Activated CD4-positive, alpha-beta T cell treated with anti-CD3 and anti-CD28 coated beads for 36 hours (primary cell): ENCODE measurements at regions not wholly inside any gene's neighbourhood (a gene's known extent, or its start where the extent isn't known, plus 50 kb on each side); places are given as distances from the start of the nearest gene placed in this dataset.
"Not testable (repeated sequence)": the region's sequence is repeated elsewhere in the genome, so short reads cannot be mapped to it uniquely, and the experiment has no call there.

Experiments
- ATAC-seq: fragments of 200-7000 bp; cut with Tn5 transposase; one replicate; pipeline ENCODE4 v1.10.0; 2021; ENCODE audit warnings: mild to moderate bottlenecking, moderate library complexity
- CTCF ChIA-PET: fragments of 350-600 bp; sonication (Branson Sonifier 250); formaldehyde crosslinking; loops from one replicate; lab custom pipeline; 2021; ENCODE audit warnings: antibody characterized with exemption; lab: Charles Lee
- POLR2A ChIA-PET: fragments of 350-600 bp; sonication (Branson Sonifier 250); formaldehyde crosslinking; loops from one replicate; lab custom pipeline; 2021; ENCODE audit warnings: antibody characterized with exemption, inconsistent platforms; lab: Charles Lee
- DNase-seq: peaks from one replicate; pipeline ENCODE4 v3.0.0-alpha.2; 2020
- H3K27ac Mint-ChIP-seq: one replicate; pipeline ENCODE4 v1.8.0; 2021; ENCODE audit warnings: mixed read lengths
- H3K27me3 Mint-ChIP-seq: one replicate; pipeline ENCODE4 v1.8.0; 2021; ENCODE audit warnings: mixed read lengths
- H3K36me3 Mint-ChIP-seq: one replicate; pipeline ENCODE4 v1.8.0; 2021; ENCODE audit warnings: low read depth, mixed read lengths
- H3K4me1 Mint-ChIP-seq: one replicate; pipeline ENCODE4 v1.8.0; 2021; ENCODE audit warnings: mixed read lengths
- H3K4me3 Mint-ChIP-seq: one replicate; pipeline ENCODE4 v1.8.0; 2021; ENCODE audit warnings: mild to moderate bottlenecking, moderate library complexity, mixed read lengths
- H3K9me3 Mint-ChIP-seq: one replicate; pipeline ENCODE4 v1.8.0; 2021; ENCODE audit warnings: low read depth, mixed read lengths
- intact Hi-C, 2 experiments: fragments of 100-400 bp; cut with DNase I in 1 of 2; cut with micrococcal nuclease in 1 of 2; formaldehyde crosslinking; loops; one replicate each; pipeline versions ENCODE4 v1.14.2 to v1.15.1; 2022 to 2024; cut with DNase I, micrococcal nuclease

- Mint-ChIP-seq H3K9me3 (no peaks in the 10 kb centered on the region), H3K27me3 (no peaks in the 10 kb centered on the region), H3K27ac (no peak overlapping the region), H3K4me1 (peaks cover 52% of the 10 kb centered on the region), H3K4me3 (no peak overlapping the region), H3K36me3 (peaks cover 2% of the 10 kb centered on the region)
- ChIA-PET POLR2A (interaction anchor here (0.6 to 1.6 kb wide), 2 partner anchors 9 to 87 kb away, joined by 3 to 9 read pairs; partner anchors contain the start of gene SLC39A10), CTCF (interaction anchor here (0.6 to 1.9 kb wide), 6 partner anchors 17 to 508 kb away, joined by 3 to 5 read pairs (median 3); no protein-coding TSS in a partner anchor)
- no peak for DNase-seq
- intact Hi-C loops, result no loop called here
- no peak for ATAC-seq
Observed at GRCh38 chr2:195570329-195570728, 86.7 kb upstream of the SLC39A10 start.

DNA sequence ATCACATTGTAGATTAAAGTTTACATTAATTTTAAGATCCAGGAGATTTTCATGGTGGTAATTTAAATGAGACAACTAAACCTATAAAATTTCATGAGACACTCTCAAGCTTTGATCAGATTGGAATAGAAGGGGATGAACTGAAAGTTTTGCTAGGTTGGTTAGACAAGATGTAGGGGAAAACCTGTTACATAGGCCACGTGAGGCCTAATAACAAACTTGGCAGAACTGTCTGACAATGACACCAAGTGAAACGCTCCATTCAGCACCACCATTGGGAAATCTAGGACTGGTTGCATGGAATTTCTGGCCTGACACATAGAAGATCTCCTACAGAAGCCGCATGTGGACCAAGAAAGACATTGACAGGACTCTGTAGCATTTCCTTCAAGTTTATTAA is 87.8 kb upstream of the SLC39A10 start:
- intact Hi-C loops, result loop anchor here in 1 of 2 experiments (10.0 kb wide), 1 partner anchor 596 kb away; no protein-coding TSS in a partner anchor
- ChIA-PET POLR2A (no interaction called here), CTCF (interaction anchor here (0.6 to 1.9 kb wide), 2 partner anchors 56 to 91 kb away, joined by 3 to 5 read pairs; no protein-coding TSS in a partner anchor)
- H3K4me3 Mint-ChIP-seq, result no peak overlapping the region
- DNase-seq (no peak), ATAC-seq (no peak)
- no peaks in the 10 kb centered on the region for H3K27me3 Mint-ChIP-seq
- H3K9me3 Mint-ChIP-seq, result no peaks in the 10 kb centered on the region
- peak overlapping the region; percentile 31 for H3K27ac Mint-ChIP-seq
- peaks cover 2% of the 10 kb centered on the region for H3K36me3 Mint-ChIP-seq
- peaks cover 52% of the 10 kb centered on the region for H3K4me1 Mint-ChIP-seq

- Mint-ChIP-seq H3K27ac (peak overlapping the region; percentile 90), H3K4me1 (peaks cover 58% of the 10 kb centered on the region), H3K4me3 (peak overlapping the region; percentile 30)
- H3K36me3 Mint-ChIP-seq, H3K9me3 Mint-ChIP-seq, ATAC-seq, H3K27me3 Mint-ChIP-seq: not testable (repeated sequence)
- DNase-seq, result peak; percentile 31
- POLR2A ChIA-PET, result interaction anchor here (0.7 to 2.6 kb wide), 4 partner anchors 20 to 92 kb away, joined by 3 to 11 read pairs (median 6); partner anchors contain the start of gene SLC39A10
- intact Hi-C loops, result loop anchor here (1.0 to 10.0 kb wide), 12 partner anchors 12 to 678 kb away; partner anchors contain the start of genes DNAH7 (in 1 of the 2), SLC39A10 (in 1 of the 2) and STK17B (in 1 of the 2)
- CTCF ChIA-PET, result interaction anchor here (0.5 to 3.3 kb wide), 4 partner anchors 31 to 101 kb away, joined by 3 to 12 read pairs (median 4); no protein-coding TSS in a partner anchor
Observed at GRCh38 chr2:195564625-195565135, 92.3 kb upstream of the SLC39A10 start.

- DNase-seq, result peak; percentile 69
- no peaks in the 10 kb centered on the region for H3K27me3 Mint-ChIP-seq
- POLR2A ChIA-PET, result interaction anchor here (0.6 to 2.6 kb wide), 4 partner anchors 20 to 93 kb away, joined by 3 to 11 read pairs (median 4); partner anchors contain the start of gene SLC39A10
- intact Hi-C loops, result loop anchor here (1.0 to 10.0 kb wide), 12 partner anchors 12 to 678 kb away; partner anchors contain the start of genes DNAH7 (in 1 of the 2), SLC39A10 (in 1 of the 2) and STK17B (in 1 of the 2)
- H3K36me3 Mint-ChIP-seq, result peaks cover 13% of the 10 kb centered on the region
- CTCF ChIA-PET, result interaction anchor here (0.5 to 3.3 kb wide), 4 partner anchors 30 to 1073 kb away, joined by 3 to 12 read pairs (median 3); no protein-coding TSS in a partner anchor
- peaks cover 5% of the 10 kb centered on the region for H3K9me3 Mint-ChIP-seq
- peak; percentile 71 for ATAC-seq
- H3K4me3 Mint-ChIP-seq, result peak overlapping the region; percentile 46
- H3K4me1 Mint-ChIP-seq, result peaks cover 59% of the 10 kb centered on the region
- peak overlapping the region; percentile 89 for H3K27ac Mint-ChIP-seq
Observed at GRCh38 chr2:195563857-195564512, 93.0 kb upstream of the SLC39A10 start.

GRCh38 chr2:195562570-195563566 is 94.2 kb upstream of the SLC39A10 start:
- Mint-ChIP-seq H3K36me3 (peaks cover 19% of the 10 kb centered on the region), H3K4me1 (peaks cover 67% of the 10 kb centered on the region), H3K27ac (peak overlapping the region; percentile 97), H3K27me3 (no peaks in the 10 kb centered on the region), H3K4me3 (peak overlapping the region; percentile 63), H3K9me3 (peaks cover 11% of the 10 kb centered on the region)
- CTCF ChIA-PET, result interaction anchor here (0.7 to 2.7 kb wide), 3 partner anchors 19 to 619 kb away, joined by 3 to 15 read pairs (median 3); no protein-coding TSS in a partner anchor
- POLR2A ChIA-PET, result interaction anchor here (0.6 to 4.2 kb wide), 6 partner anchors 13 to 97 kb away, joined by 3 to 44 read pairs (median 4); partner anchors contain the start of gene SLC39A10
- DNase-seq, result peak; percentile 63
- ATAC-seq, result no peak
- intact Hi-C loops, result loop anchor here (5.0 to 10.0 kb wide), 5 partner anchors 201 to 679 kb away; partner anchors contain the start of gene STK17B (in 1 of the 2)

GRCh38 chr2:195561116-195561921 is 95.7 kb upstream of the SLC39A10 start:
- CTCF ChIA-PET, result interaction anchor here (0.6 to 2.8 kb wide), 7 partner anchors 17 to 673 kb away, joined by 3 to 17 read pairs (median 3); partner anchors contain the start of gene SLC39A10
- ATAC-seq (no peak), DNase-seq (no peak)
- Mint-ChIP-seq H3K27ac (peak overlapping the region; percentile 97), H3K4me3 (peak overlapping the region; percentile 63), H3K27me3 (no peaks in the 10 kb centered on the region), H3K36me3 (peaks cover 20% of the 10 kb centered on the region), H3K4me1 (peaks cover 73% of the 10 kb centered on the region), H3K9me3 (peaks cover 11% of the 10 kb centered on the region)
- POLR2A ChIA-PET, result interaction anchor here (0.7 to 4.2 kb wide), 6 partner anchors 15 to 197 kb away, joined by 3 to 44 read pairs (median 4); partner anchors contain the start of gene SLC39A10
- intact Hi-C loops, result loop anchor here (5.0 to 10.0 kb wide), 5 partner anchors 199 to 681 kb away; partner anchors contain the start of gene STK17B (in 1 of the 2)

DNA sequence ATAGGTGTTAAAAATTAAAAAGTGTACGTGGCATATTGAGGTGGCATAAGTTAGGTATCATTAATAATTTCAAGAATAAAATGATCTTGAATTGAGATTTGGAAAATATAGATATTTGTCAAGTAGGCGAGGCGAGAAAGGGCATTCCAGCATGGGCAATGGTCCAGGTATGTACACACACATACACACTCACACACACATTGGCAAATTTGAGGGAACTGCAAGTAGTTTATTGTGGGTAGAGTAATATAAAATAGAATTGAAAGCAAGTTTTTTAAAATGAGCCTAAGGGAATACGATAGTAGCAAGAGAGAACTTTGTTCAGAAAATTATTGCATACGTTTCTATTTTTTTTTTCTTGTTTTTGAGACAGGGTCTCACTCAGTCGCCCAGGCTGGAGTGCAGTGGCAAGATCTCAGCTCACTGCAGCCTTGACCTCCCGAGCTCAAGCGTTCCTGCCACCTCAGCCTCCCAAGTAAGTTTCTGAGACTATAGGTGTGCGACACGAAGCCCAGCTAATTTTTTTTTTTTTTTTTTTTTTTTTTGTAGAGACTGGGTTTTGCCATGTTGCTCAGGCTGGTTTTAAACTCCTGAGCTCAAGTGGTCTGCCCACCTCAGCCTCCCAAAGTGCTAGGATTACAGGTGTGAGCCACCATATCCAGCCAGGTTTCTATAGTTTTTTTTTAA is 96.7 kb upstream of the SLC39A10 start:
- H3K4me3 Mint-ChIP-seq, result peak overlapping the region; percentile 63
- DNase-seq (no peak), ATAC-seq (no peak)
- H3K9me3 Mint-ChIP-seq, result peaks cover 11% of the 10 kb centered on the region
- ChIA-PET POLR2A (interaction anchor here (1.0 to 4.2 kb wide), 3 partner anchors 16 to 97 kb away, joined by 3 to 44 read pairs (median 14); partner anchors contain the start of gene SLC39A10), CTCF (interaction anchor here (0.6 to 2.8 kb wide), 8 partner anchors 16 to 674 kb away, joined by 3 to 17 read pairs (median 6); no protein-coding TSS in a partner anchor)
- H3K27me3 Mint-ChIP-seq, result no peaks in the 10 kb centered on the region
- H3K27ac Mint-ChIP-seq, result peak overlapping the region; percentile 97
- intact Hi-C loops, result loop anchor here (5.0 to 10.0 kb wide), 5 partner anchors 198 to 682 kb away; partner anchors contain the start of gene STK17B (in 1 of the 2)
- peaks cover 20% of the 10 kb centered on the region for H3K36me3 Mint-ChIP-seq
- H3K4me1 Mint-ChIP-seq, result peaks cover 74% of the 10 kb centered on the region

DNA sequence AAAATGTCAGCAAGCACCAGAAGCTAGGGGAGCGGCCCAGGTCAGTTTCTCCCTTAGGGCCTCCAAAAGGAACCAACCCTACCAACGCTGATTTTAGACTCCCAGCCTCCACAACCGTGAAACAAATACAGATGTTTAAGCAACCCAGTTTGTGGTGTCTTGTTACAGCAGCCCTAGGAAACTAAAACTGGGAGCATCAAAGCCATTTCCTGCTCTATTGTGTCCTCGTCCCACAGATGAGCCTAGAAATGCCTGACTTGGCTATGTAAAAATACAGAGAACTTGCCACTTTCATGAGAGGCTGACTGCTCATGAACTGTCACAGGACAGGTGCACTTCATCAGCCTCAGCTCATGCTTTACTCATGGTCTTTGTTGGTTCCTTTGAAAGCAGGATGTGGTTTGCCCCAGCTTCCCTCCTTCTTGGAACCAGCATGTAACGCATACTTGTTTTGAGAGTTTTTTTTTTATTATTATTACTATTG is 97.6 kb upstream of the SLC39A10 start:
- Mint-ChIP-seq H3K27ac (peak overlapping the region; percentile 97), H3K4me3 (peak overlapping the region; percentile 33), H3K27me3 (no peaks in the 10 kb centered on the region), H3K4me1 (peaks cover 67% of the 10 kb centered on the region), H3K36me3 (peaks cover 20% of the 10 kb centered on the region), H3K9me3 (peaks cover 11% of the 10 kb centered on the region)
- ATAC-seq (peak; percentile 72), DNase-seq (peak; percentile 88)
- intact Hi-C loops, result loop anchor here (1.0 kb wide), 4 partner anchors 15 to 101 kb away; no protein-coding TSS in a partner anchor
- POLR2A ChIA-PET, result interaction anchor here (0.6 to 4.2 kb wide), 8 partner anchors 12 to 527 kb away, joined by 3 to 44 read pairs (median 8); partner anchors contain the start of gene SLC39A10
- CTCF ChIA-PET, result interaction anchor here (1.6 to 2.8 kb wide), 4 partner anchors 16 to 101 kb away, joined by 4 to 17 read pairs (median 6); partner anchors contain the start of gene SLC39A10

DNA sequence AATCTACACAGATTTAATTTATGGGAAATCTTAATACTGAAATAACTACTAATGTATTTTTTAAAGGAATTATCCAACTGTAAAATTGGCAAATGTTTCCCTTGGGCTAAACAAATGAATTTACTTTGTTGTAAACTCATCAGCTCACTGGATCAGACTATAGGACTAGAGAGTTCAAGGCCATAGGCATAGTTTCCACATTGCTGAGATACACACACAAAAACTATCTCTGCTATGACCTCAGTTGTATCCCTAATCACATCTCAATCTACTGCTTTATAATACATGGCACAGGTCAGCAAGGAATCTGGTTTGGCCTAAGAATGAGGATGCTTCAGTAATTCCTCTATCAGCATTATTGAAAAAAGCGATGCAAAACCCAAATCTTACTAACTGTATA is 101.1 kb upstream of the SLC39A10 start:
- Mint-ChIP-seq H3K27me3 (no peaks in the 10 kb centered on the region), H3K9me3 (peaks cover 15% of the 10 kb centered on the region), H3K4me3 (no peak overlapping the region), H3K4me1 (peaks cover 65% of the 10 kb centered on the region), H3K36me3 (peaks cover 35% of the 10 kb centered on the region), H3K27ac (peak overlapping the region; percentile 42)
- ATAC-seq, result no peak
- CTCF ChIA-PET, result interaction anchor here (1.4 kb wide), 1 partner anchor 17 kb away, joined by 4 read pairs; no protein-coding TSS in a partner anchor
- intact Hi-C loops, result no loop called here
- POLR2A ChIA-PET, result no interaction called here
- no peak for DNase-seq
